ENCODE measurements at regions not wholly inside any gene's neighbourhood (a gene's known extent, or its start where the extent isn't known, plus 50 kb on each side); places are given as distances from the start of the nearest gene placed in this dataset.

DNA sequence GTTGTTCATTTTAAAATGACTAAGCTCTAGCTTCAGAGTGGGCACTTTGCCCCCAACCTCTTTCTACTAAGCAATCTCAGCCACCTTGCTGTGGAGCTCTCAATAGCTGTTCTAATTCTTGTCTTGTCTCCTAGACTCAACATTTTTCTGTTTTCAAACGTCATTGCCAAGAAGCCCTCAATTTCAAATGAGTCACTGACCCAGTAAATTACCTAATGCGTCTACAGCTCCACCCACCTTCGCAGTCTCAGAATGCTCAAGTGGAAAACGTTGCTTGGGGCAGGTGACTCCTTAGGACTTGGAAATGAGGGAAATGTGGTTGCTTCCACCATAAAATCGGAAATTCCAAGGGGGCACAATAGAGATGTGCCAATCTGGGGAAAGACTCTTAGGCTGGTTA is 59.0 kb downstream of the ING2 start:
- Histone ChIP-seq H3K9me3 (replicated peaks) (no peaks in the 10 kb centered on the region), H3K4me3 (no peak overlapping the region), H3K27ac (replicated peaks) (no peak overlapping the region), H3K36me3 (no peaks in the 10 kb centered on the region), H3K4me1 (no peaks in the 10 kb centered on the region), H3K27me3 (ENCODE audit: low read depth) (peaks cover 51% of the 10 kb centered on the region)
- DNase-seq: no peak
- TF ChIP-seq, protein P1, sequence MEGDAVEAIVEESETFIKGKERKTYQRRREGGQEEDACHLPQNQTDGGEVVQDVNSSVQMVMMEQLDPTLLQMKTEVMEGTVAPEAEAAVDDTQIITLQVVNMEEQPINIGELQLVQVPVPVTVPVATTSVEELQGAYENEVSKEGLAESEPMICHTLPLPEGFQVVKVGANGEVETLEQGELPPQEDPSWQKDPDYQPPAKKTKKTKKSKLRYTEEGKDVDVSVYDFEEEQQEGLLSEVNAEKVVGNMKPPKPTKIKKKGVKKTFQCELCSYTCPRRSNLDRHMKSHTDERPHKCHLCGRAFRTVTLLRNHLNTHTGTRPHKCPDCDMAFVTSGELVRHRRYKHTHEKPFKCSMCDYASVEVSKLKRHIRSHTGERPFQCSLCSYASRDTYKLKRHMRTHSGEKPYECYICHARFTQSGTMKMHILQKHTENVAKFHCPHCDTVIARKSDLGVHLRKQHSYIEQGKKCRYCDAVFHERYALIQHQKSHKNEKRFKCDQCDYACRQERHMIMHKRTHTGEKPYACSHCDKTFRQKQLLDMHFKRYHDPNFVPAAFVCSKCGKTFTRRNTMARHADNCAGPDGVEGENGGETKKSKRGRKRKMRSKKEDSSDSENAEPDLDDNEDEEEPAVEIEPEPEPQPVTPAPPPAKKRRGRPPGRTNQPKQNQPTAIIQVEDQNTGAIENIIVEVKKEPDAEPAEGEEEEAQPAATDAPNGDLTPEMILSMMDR (IDR thresholded peaks at IDR 0.05; ENCODE audit: borderline replicate concordance): no peak
- intact Hi-C loops (cut with micrococcal nuclease): no loop called here

DNA sequence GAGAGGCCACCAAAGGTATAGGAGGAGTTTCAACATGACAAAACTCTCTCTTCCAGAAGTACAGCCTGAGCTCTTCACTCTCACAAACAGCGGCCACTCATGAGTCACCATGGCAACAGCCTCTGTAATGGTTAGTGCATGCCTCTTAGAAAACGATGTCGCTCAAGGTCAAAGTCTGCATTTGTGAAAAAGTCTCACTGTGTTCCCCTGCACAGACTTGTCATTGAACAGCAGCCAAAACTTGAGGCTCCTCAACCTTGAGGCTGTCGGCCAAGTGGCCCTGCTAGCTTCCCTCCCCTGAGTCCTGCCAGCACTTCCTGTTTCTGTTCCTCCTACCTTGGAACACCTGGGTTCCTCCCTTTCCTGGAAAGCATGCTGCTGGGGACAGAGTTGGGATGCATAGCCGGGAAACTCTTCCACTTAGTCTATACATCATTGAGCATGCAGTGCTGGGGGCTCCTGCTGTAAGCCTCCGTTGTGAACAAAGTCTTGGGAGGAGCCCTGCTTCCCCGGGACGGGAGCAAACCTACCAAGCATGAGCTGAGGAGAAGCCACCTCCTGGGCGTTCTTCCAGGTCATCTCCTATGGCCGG is 66.6 kb downstream of the ING2 start:
- no peak for DNase-seq
- H3K27me3 ChIP-seq (ENCODE audit: low read depth): peaks cover 4% of the 10 kb centered on the region
- no peaks in the 10 kb centered on the region for H3K36me3 ChIP-seq
- H3K27ac ChIP-seq (replicated peaks): no peak overlapping the region
- intact Hi-C loops (cut with micrococcal nuclease): no loop called here
- no peak overlapping the region for H3K4me3 ChIP-seq
- TF ChIP-seq, protein P1 (IDR thresholded peaks at IDR 0.05; ENCODE audit: borderline replicate concordance): no peak
- peaks cover 6% of the 10 kb centered on the region for H3K9me3 ChIP-seq (replicated peaks)
- peaks cover 7% of the 10 kb centered on the region for H3K4me1 ChIP-seq

GRCh38 chr4:183576701-183577404 is 72.0 kb downstream of the ING2 start:
- H3K36me3 ChIP-seq: no peaks in the 10 kb centered on the region
- no peaks in the 10 kb centered on the region for H3K4me1 ChIP-seq
- peaks cover 30% of the 10 kb centered on the region for H3K9me3 ChIP-seq (replicated peaks)
- no peak overlapping the region for H3K27ac ChIP-seq (replicated peaks)
- H3K27me3 ChIP-seq (ENCODE audit: low read depth): no peaks in the 10 kb centered on the region
- no peak overlapping the region for H3K4me3 ChIP-seq
- intact Hi-C loops (cut with micrococcal nuclease): no loop called here
- TF ChIP-seq, protein P1 (IDR thresholded peaks at IDR 0.05; ENCODE audit: borderline replicate concordance): no peak
- DNase-seq: no peak

GRCh38 chr4:183580370-183580769 is 75.5 kb downstream of the ING2 start:
- TF ChIP-seq, protein P1 (IDR thresholded peaks at IDR 0.05; ENCODE audit: borderline replicate concordance): no peak
- intact Hi-C loops (cut with micrococcal nuclease): no loop called here
- no peak for DNase-seq
- Histone ChIP-seq H3K27me3 (ENCODE audit: low read depth) (no peaks in the 10 kb centered on the region), H3K36me3 (no peaks in the 10 kb centered on the region), H3K4me1 (no peaks in the 10 kb centered on the region), H3K27ac (replicated peaks) (no peak overlapping the region), H3K9me3 (replicated peaks) (peaks cover 28% of the 10 kb centered on the region), H3K4me3 (no peak overlapping the region)

DNA sequence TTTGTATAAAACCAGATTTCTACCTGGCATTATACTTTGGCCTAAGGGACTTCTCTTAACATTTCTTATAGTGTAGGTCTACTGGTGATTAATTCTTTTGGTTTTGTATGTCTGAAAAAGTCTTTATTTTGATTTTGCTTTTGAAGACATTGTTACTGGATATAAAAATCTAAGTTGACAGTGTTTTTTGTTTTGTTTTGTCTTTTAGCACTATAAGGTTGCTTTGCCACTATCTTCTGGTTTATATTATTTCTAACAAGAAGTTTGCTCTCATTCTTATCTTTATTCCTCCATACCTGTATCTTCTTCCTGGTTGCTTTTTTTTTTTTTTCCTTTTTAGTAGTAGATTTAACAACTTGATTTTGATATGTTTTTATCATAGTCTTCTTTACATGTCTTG is 76.0 kb downstream of the ING2 start:
- DNase-seq: no peak
- H3K9me3 ChIP-seq (replicated peaks): peaks cover 28% of the 10 kb centered on the region
- H3K36me3 ChIP-seq: no peaks in the 10 kb centered on the region
- TF ChIP-seq, protein P1 (IDR thresholded peaks at IDR 0.05; ENCODE audit: borderline replicate concordance): no peak
- no peaks in the 10 kb centered on the region for H3K4me1 ChIP-seq
- no peaks in the 10 kb centered on the region for H3K27me3 ChIP-seq (ENCODE audit: low read depth)
- intact Hi-C loops (cut with micrococcal nuclease): no loop called here
- no peak overlapping the region for H3K27ac ChIP-seq (replicated peaks)
- H3K4me3 ChIP-seq: no peak overlapping the region
